ENCODE measurements at regions not wholly inside any gene's neighbourhood (a gene's known extent, or its start where the extent isn't known, plus 50 kb on each side); places are given as distances from the start of the nearest gene placed in this dataset.

- Histone ChIP-seq H4K20me1 (ENCODE audit: insufficient read depth, low read length) (no peaks in the 10 kb centered on the region), H2BK15ac (ENCODE audit: low read depth, low read length) (no peak overlapping the region), H3K79me1 (ENCODE audit: low read depth in 1 of 2, low read length in 2 of 2) (no peaks in the 10 kb centered on the region), H2BK120ac (ENCODE audit: low read depth, low read length) (no peak overlapping the region), H3K23ac (ENCODE audit: low read depth, low read length) (no peak overlapping the region), H3K18ac (ENCODE audit: low read depth, low read length) (no peak overlapping the region), H3K4me3 (ENCODE audit: insufficient read depth, low read depth, low read length) (no peak overlapping the region), H3K4me1 (ENCODE audit: control insufficient read depth, insufficient read depth, low read length) (peaks cover 2% of the 10 kb centered on the region; the same call in 1 of the 2 replicates), H2AK5ac (ENCODE audit: low read depth, low read length) (no peak overlapping the region), H3K27ac (ENCODE audit: insufficient read depth, low read length) (no peak overlapping the region), H3K36me3 (ENCODE audit: control insufficient read depth, insufficient read depth, low read length) (no peaks in the 10 kb centered on the region), H3K56ac (ENCODE audit: extremely low read depth, insufficient read depth, low read length) (no peak overlapping the region), H3K14ac (replicated peaks; ENCODE audit: low read depth, low read length) (no peak overlapping the region), H4K5ac (ENCODE audit: low read depth, low read length) (no peak overlapping the region), H3K4ac (ENCODE audit: low read depth, low read length) (no peak overlapping the region), H3K9ac (ENCODE audit: low read depth, low read length) (no peak overlapping the region), H2BK5ac (ENCODE audit: low read depth, low read length, poor library complexity, severe bottlenecking) (no peak overlapping the region), H2AK9ac (replicated peaks; ENCODE audit: low read depth, low read length, poor library complexity) (no peak overlapping the region), H2BK20ac (ENCODE audit: low read depth, low read length) (no peak overlapping the region), H4K91ac (ENCODE audit: insufficient read depth, low read depth, low read length) (no peak overlapping the region), H3K4me2 (ENCODE audit: low read depth, low read length) (no peak overlapping the region), H3K27me3 (ENCODE audit: control insufficient read depth, insufficient read depth, low read length) (no peaks in the 10 kb centered on the region), H3K9me1 (ENCODE audit: insufficient read depth, low read length) (no peaks in the 10 kb centered on the region), H3K9me3 (ENCODE audit: control insufficient read depth, insufficient read depth, low read length) (no peaks in the 10 kb centered on the region), H2AFZ (replicated peaks; ENCODE audit: low read length, poor library complexity) (no peak overlapping the region), H4K8ac (ENCODE audit: low read depth in 2 of 2, low read length in 2 of 2) (no peak overlapping the region)
- TF ChIP-seq MAFK (IDR thresholded peaks at IDR 0.05; ENCODE audit: low read depth, low read length) (no peak), RAD21 (IDR thresholded peaks at IDR 0.05; ENCODE audit: low read length) (no peak), ELK1 (IDR thresholded peaks at IDR 0.05; ENCODE audit: borderline replicate concordance, low read depth, low read length) (no peak), POLR2A (IDR thresholded peaks at IDR 0.05; ENCODE audit: low read depth, low read length) (no peak), FOS (IDR thresholded peaks at IDR 0.05; ENCODE audit: low read depth, low read length) (no peak), CEBPB (IDR thresholded peaks at IDR 0.05; ENCODE audit: low read depth, low read length) (no peak), MAZ (IDR thresholded peaks at IDR 0.05; ENCODE audit: borderline replicate concordance, low read depth, low read length) (no peak), RCOR1 (IDR thresholded peaks at IDR 0.05; ENCODE audit: insufficient replicate concordance, low read length) (no peak), RFX5 (IDR thresholded peaks at IDR 0.05; ENCODE audit: low read depth, low read length) (no peak), CHD1 (IDR thresholded peaks at IDR 0.05; ENCODE audit: low read depth, low read length) (no peak), BHLHE40 (IDR thresholded peaks at IDR 0.05; ENCODE audit: low read depth, low read length) (no peak), USF2 (IDR thresholded peaks at IDR 0.05; ENCODE audit: low read depth, low read length) (no peak), NFE2L2 (IDR thresholded peaks at IDR 0.05; ENCODE audit: low read depth, low read length) (no peak), SMC3 (IDR thresholded peaks at IDR 0.05; ENCODE audit: low read depth, low read length) (no peak), MXI1 (IDR thresholded peaks at IDR 0.05; ENCODE audit: borderline replicate concordance, low read depth, low read length) (no peak)
- TF ChIP-seq, protein P1, sequence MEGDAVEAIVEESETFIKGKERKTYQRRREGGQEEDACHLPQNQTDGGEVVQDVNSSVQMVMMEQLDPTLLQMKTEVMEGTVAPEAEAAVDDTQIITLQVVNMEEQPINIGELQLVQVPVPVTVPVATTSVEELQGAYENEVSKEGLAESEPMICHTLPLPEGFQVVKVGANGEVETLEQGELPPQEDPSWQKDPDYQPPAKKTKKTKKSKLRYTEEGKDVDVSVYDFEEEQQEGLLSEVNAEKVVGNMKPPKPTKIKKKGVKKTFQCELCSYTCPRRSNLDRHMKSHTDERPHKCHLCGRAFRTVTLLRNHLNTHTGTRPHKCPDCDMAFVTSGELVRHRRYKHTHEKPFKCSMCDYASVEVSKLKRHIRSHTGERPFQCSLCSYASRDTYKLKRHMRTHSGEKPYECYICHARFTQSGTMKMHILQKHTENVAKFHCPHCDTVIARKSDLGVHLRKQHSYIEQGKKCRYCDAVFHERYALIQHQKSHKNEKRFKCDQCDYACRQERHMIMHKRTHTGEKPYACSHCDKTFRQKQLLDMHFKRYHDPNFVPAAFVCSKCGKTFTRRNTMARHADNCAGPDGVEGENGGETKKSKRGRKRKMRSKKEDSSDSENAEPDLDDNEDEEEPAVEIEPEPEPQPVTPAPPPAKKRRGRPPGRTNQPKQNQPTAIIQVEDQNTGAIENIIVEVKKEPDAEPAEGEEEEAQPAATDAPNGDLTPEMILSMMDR (conservative IDR thresholded peaks at IDR 0.05; ENCODE audit: low read depth, low read length): no peak
- ATAC-seq (ENCODE audit: low read depth) (no peak), DNase-seq (no peak)
- 47% methylated on average over 4 of the region's 7 CpGs; no CpG with 5 or more reads in 1 of the 2 experiments for WGBS, 2 experiments (ENCODE audit: extremely low coverage in 2 of 2, insufficient read length in 1 of 2)
- BruUV-seq (replicated peaks): no TSS peak
- in situ Hi-C loops (cut with MboI; ENCODE audit: low sequenced_read_pairs): no loop called here
- POLR2A ChIA-PET (ENCODE audit: unreplicated experiment): no interaction called here
- CTCF ChIA-PET: no interaction called here
- dilution Hi-C loops (cut with HindIII; ENCODE audit: low sequenced_read_pairs, unreplicated experiment): no loop called here
- intact Hi-C loops (cut with micrococcal nuclease): no loop called here
Observed at GRCh38 chr6:156146891-156147290, 630.3 kb upstream of the ARID1B start.
